Urinary bladder (tissue), 3 donors: ENCODE measurements at regions not wholly inside any gene's neighbourhood (a gene's known extent, or its start where the extent isn't known, plus 50 kb on each side); places are given as distances from the start of the nearest gene placed in this dataset.
"Not testable (repeated sequence)": the region's sequence is repeated elsewhere in the genome, so short reads cannot be mapped to it uniquely, and the experiment has no call there.

Experiments used
- DNase-seq: peaks from one replicate; pipeline ENCODE4 v3.0.0-alpha.2; 2015; ENCODE audit errors: extremely low spot score
- H3K27ac ChIP-seq: one replicate; pipeline ENCODE4 v1.5.1; 2013; ENCODE audit warnings: low read depth, mild to moderate bottlenecking, moderate library complexity
- H3K36me3 ChIP-seq: one replicate; pipeline ENCODE4 v1.6.1; 2013; ENCODE audit warnings: mild to moderate bottlenecking, moderate library complexity; ENCODE audit not compliant: insufficient read depth
- H3K4me1 ChIP-seq: one replicate; pipeline ENCODE4 v1.6.1; 2013; ENCODE audit warnings: mild to moderate bottlenecking, moderate library complexity; ENCODE audit not compliant: insufficient read depth
- H3K4me3 ChIP-seq: one replicate; pipeline ENCODE4 v1.5.1; 2013; ENCODE audit warnings: low read depth, low read length
- WGBS: extraction: QIAGEN DNeasy Blood & Tissue Kit; methylation state at CpG from one replicate; pipeline ENCODE4 v1.1.7; 2013; 5-methylcytosine and 5-hydroxymethylcytosine counted together
- donor health status: healthy with polysubstance abuse.
- donor health status: healthy.

- no peak for DNase-seq
- no peaks in the 10 kb centered on the region for H3K4me1 ChIP-seq
- H3K27ac ChIP-seq: no peak overlapping the region
- H3K4me3 ChIP-seq: no peak overlapping the region
- no peaks in the 10 kb centered on the region for H3K36me3 ChIP-seq
These were observed 660.3 kb upstream of the VRK2 start for GRCh38 chr2:57386305-57386704.

- Histone ChIP-seq H3K36me3 (no peaks in the 10 kb centered on the region), H3K27ac (no peak overlapping the region), H3K4me3 (no peak overlapping the region), H3K4me1 (no peaks in the 10 kb centered on the region)
- DNase-seq: no peak
- WGBS: 85% methylated on average over 9 of the region's 9 CpGs
These were observed 650.1 kb upstream of the VRK2 start for GRCh38 chr2:57396355-57397098.

- no peak overlapping the region for H3K4me3 ChIP-seq
- DNase-seq: no peak
- WGBS: 91% methylated on average over 20 of the region's 20 CpGs
- H3K4me1 ChIP-seq: no peaks in the 10 kb centered on the region
- no peaks in the 10 kb centered on the region for H3K36me3 ChIP-seq
- no peak overlapping the region for H3K27ac ChIP-seq
These were observed 648.9 kb upstream of the VRK2 start for GRCh38 chr2:57397550-57398360.

GRCh38 chr2:57399057-57399456 lies 647.5 kb upstream of the VRK2 start:
- no peak overlapping the region for H3K27ac ChIP-seq
- no peaks in the 10 kb centered on the region for H3K36me3 ChIP-seq
- 76% methylated on average over 5 of the region's 5 CpGs for WGBS
- DNase-seq: no peak
- H3K4me3 ChIP-seq: no peak overlapping the region
- no peaks in the 10 kb centered on the region for H3K4me1 ChIP-seq

GRCh38 chr2:57402096-57402495 lies 644.5 kb upstream of the VRK2 start:
- no peak for DNase-seq
- Histone ChIP-seq H3K36me3 (no peaks in the 10 kb centered on the region), H3K4me1 (no peaks in the 10 kb centered on the region), H3K27ac (no peak overlapping the region), H3K4me3 (no peak overlapping the region)
- WGBS: 51% methylated on average over 2 of the region's 2 CpGs

GRCh38 chr2:57402755-57403154 lies 643.9 kb upstream of the VRK2 start:
- Histone ChIP-seq H3K36me3 (no peaks in the 10 kb centered on the region), H3K4me1 (no peaks in the 10 kb centered on the region), H3K27ac (no peak overlapping the region), H3K4me3 (no peak overlapping the region)
- WGBS: 28% methylated on average over 1 of the region's 1 CpG
- DNase-seq: no peak

GRCh38 chr2:57407772-57408201 lies 638.8 kb upstream of the VRK2 start:
- Histone ChIP-seq H3K4me3 (no peak overlapping the region), H3K36me3 (no peaks in the 10 kb centered on the region), H3K27ac (no peak overlapping the region), H3K4me1 (no peaks in the 10 kb centered on the region)
- no peak for DNase-seq
- WGBS: 44% methylated on average over 1 of the region's 1 CpG

- H3K4me1 ChIP-seq: no peaks in the 10 kb centered on the region
- H3K27ac ChIP-seq: no peak overlapping the region
- no peak overlapping the region for H3K4me3 ChIP-seq
- 89% methylated on average over 1 of the region's 1 CpG for WGBS
- DNase-seq: no peak
- H3K36me3 ChIP-seq: no peaks in the 10 kb centered on the region
These were observed 638.0 kb upstream of the VRK2 start for GRCh38 chr2:57408587-57408986.

- Histone ChIP-seq H3K4me3 (no peak overlapping the region), H3K4me1 (no peaks in the 10 kb centered on the region), H3K36me3 (no peaks in the 10 kb centered on the region), H3K27ac (no peak overlapping the region)
- no peak for DNase-seq
- WGBS: 74% methylated on average over 4 of the region's 4 CpGs
These were observed 629.6 kb upstream of the VRK2 start for GRCh38 chr2:57417007-57417406.

- H3K36me3 ChIP-seq, H3K27ac ChIP-seq, H3K4me1 ChIP-seq, DNase-seq, H3K4me3 ChIP-seq: not testable (repeated sequence)
- WGBS: 81% methylated on average over 14 of the region's 14 CpGs
These were observed 627.7 kb upstream of the VRK2 start for GRCh38 chr2:57418859-57419346.

- no peak overlapping the region for H3K27ac ChIP-seq
- H3K4me3 ChIP-seq: no peak overlapping the region
- WGBS: 43% methylated on average over 1 of the region's 1 CpG
- no peak for DNase-seq
- no peaks in the 10 kb centered on the region for H3K36me3 ChIP-seq
- no peaks in the 10 kb centered on the region for H3K4me1 ChIP-seq
These were observed 616.8 kb upstream of the VRK2 start for GRCh38 chr2:57429831-57430230.

GRCh38 chr2:57432528-57432927 lies 614.1 kb upstream of the VRK2 start:
- no peak overlapping the region for H3K27ac ChIP-seq
- no peaks in the 10 kb centered on the region for H3K36me3 ChIP-seq
- no peak for DNase-seq
- no peaks in the 10 kb centered on the region for H3K4me1 ChIP-seq
- WGBS: 15% methylated on average over 1 of the region's 1 CpG
- H3K4me3 ChIP-seq: no peak overlapping the region

GRCh38 chr2:57434441-57434840 lies 612.2 kb upstream of the VRK2 start:
- Histone ChIP-seq H3K36me3 (no peaks in the 10 kb centered on the region), H3K4me3 (no peak overlapping the region), H3K27ac (no peak overlapping the region), H3K4me1 (no peaks in the 10 kb centered on the region)
- WGBS: 76% methylated on average over 2 of the region's 2 CpGs
- no peak for DNase-seq

- no peak for DNase-seq
- H3K36me3 ChIP-seq: no peaks in the 10 kb centered on the region
- 95% methylated on average over 1 of the region's 1 CpG for WGBS
- no peak overlapping the region for H3K27ac ChIP-seq
- H3K4me1 ChIP-seq: no peaks in the 10 kb centered on the region
- H3K4me3 ChIP-seq: no peak overlapping the region
These were observed 611.6 kb upstream of the VRK2 start for GRCh38 chr2:57434972-57435371.
